ENCODE measurements at regions not wholly inside any gene's neighbourhood (a gene's known extent, or its start where the extent isn't known, plus 50 kb on each side); places are given as distances from the start of the nearest gene placed in this dataset.
"Not testable (repeated sequence)": the region's sequence is repeated elsewhere in the genome, so short reads cannot be mapped to it uniquely, and the experiment has no call there.

DNA sequence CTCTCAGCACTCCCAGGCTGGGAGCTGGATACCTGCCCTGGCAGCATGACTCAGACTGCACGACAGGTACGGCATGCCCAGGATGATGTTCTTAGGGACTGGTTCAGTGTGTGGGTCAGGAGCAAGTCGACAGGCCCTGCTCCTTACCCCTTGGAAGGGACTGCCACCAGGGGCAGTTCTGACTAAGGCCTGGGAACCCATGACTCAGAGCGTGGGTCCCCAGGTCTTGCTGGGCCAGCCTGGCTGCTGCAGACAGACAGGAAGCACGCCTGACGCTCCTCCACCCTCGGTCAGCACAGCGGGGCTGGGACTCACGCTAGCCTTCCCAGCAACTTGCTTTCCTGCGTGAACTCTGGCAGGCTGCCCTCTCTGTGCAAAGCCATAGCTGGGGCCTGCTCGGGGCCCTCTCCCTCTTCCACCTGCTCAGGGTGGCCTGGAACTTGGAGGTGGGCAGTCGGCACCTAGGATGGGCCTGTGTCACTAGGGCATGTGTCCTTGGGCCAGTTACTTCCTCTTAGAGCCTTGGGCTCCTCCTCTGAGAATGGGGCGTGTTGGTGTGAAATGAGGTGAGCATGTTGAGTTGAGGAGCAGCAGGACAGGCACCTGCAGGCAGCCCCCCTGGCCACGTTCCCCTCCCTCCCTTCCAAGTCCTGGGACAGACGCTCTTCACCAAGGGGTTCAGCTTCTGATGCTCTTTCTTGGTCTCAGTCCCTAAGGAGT is 127.0 kb upstream of the AKAP13 start:
- TF ChIP-seq POLR2A, EP300, CTCF, POLR2AphosphoS5 (IDR thresholded peaks at IDR 0.05): not testable (repeated sequence)

All from upper lobe of left lung (tissue), 4 donors.